Bronchial epithelial cell (primary cell): ENCODE measurements at regions not wholly inside any gene's neighbourhood (a gene's known extent, or its start where the extent isn't known, plus 50 kb on each side); places are given as distances from the start of the nearest gene placed in this dataset.
A peak's percentile ranks its signal among the peaks of the same experiment; 100 is the strongest.

Source experiments
- DNase-seq: peaks from one replicate; pipeline ENCODE4 v3.0.0-alpha.2; 2010; ENCODE audit warnings: low read depth
- FAIRE-seq: peaks from 2 replicates; lab custom pipeline; 2011; peaks lifted over from hg19 to GRCh38; lab: Jason Lieb, UNC
- H3K27me3 ChIP-seq: 2 replicates; pipeline ENCODE4 v1.5.1; 2011; ENCODE audit warnings: low read length; ENCODE audit not compliant: control insufficient read depth, insufficient read depth
- H3K36me3 ChIP-seq: 2 replicates; pipeline ENCODE4 v1.5.1; 2011; ENCODE audit warnings: low read length; ENCODE audit not compliant: control insufficient read depth, insufficient read depth
- H3K4me3 ChIP-seq: 2 replicates; pipeline ENCODE4 v1.5.1; 2011; ENCODE audit warnings: mild to moderate bottlenecking, low read depth, low read length, control low read depth
- TF ChIP-seq, protein P1 (sequence below): IDR thresholded peaks from 2 replicates; pipeline ENCODE4 v1.5.1; 2011; ENCODE audit warnings: mild to moderate bottlenecking, moderate library complexity, low read length, control low read depth, inconsistent platforms; ENCODE audit not compliant: insufficient read depth, severe bottlenecking

DNA sequence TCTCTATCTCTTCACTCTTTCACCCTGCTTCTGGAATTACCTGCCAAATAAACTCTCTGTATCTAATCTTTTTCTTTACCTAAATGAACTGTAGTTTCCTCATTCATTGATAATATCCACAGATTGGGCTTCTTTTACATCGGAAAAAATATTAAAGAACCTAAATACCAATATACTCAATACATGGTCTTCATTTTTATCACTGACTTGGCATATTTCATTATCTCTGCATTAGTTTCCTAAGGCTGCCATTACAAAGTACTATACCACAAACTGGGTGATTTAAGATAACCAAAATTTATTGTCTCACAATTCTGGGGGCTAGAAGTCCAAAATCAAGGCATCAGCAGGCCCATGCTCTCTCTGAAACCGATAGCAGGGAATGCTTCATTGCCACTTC lies 411.9 kb upstream of the SPTLC3 start:
- DNase-seq (no peak), FAIRE-seq (no peak)
- H3K27me3 ChIP-seq: no peaks in the 10 kb centered on the region
- TF ChIP-seq, protein P1, sequence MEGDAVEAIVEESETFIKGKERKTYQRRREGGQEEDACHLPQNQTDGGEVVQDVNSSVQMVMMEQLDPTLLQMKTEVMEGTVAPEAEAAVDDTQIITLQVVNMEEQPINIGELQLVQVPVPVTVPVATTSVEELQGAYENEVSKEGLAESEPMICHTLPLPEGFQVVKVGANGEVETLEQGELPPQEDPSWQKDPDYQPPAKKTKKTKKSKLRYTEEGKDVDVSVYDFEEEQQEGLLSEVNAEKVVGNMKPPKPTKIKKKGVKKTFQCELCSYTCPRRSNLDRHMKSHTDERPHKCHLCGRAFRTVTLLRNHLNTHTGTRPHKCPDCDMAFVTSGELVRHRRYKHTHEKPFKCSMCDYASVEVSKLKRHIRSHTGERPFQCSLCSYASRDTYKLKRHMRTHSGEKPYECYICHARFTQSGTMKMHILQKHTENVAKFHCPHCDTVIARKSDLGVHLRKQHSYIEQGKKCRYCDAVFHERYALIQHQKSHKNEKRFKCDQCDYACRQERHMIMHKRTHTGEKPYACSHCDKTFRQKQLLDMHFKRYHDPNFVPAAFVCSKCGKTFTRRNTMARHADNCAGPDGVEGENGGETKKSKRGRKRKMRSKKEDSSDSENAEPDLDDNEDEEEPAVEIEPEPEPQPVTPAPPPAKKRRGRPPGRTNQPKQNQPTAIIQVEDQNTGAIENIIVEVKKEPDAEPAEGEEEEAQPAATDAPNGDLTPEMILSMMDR: no peak
- H3K4me3 ChIP-seq: no peak overlapping the region
- H3K36me3 ChIP-seq: no peaks in the 10 kb centered on the region

DNA sequence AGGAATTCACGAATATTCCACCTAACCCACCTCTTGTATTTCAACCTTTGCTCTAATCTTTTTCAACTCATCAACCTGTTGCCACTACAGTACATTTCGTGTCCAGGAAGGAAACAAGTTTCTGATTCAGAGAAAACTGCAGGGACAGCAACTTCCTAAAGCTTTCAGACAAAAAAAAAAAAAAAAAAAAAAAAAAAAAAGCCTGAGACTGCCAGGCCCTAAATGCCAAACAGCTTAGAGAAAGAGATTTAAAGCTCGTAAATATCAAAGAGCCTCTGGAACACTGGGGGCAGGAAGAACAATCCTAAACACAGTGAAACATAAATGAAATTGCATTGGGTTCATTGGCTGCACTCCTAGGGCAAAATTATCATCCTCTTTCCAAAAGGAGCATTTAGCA lies 411.2 kb upstream of the SPTLC3 start:
- TF ChIP-seq, protein P1: no peak
- FAIRE-seq: no peak
- H3K27me3 ChIP-seq: no peaks in the 10 kb centered on the region

DNA sequence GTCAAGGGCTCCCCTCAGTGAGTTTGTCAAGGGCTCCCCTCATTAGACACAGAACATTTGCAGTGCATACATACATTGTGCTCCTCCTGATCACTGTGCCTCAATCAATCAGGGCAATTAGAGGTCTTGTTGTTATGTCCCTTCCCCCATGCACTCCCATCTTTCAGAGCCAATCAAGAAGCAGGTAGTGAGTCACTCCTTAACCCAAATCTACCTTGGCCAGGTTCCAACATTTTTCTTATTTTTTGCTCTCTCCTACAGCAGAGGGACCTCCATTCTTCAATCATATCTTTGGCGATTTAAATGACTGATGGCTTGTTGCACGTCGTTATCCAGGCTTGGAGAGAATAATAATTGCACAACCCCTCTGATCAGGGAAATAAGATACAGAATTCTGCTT lies 409.9 kb upstream of the SPTLC3 start:
- DNase-seq: peak; percentile 9
- Histone ChIP-seq H3K27me3 (no peaks in the 10 kb centered on the region), H3K4me3 (no peak overlapping the region), H3K36me3 (no peaks in the 10 kb centered on the region)
- no peak for FAIRE-seq
- TF ChIP-seq, protein P1: no peak

More for the DNA sequence above, 411.2 kb upstream of the SPTLC3 start:
- Histone ChIP-seq H3K4me3 (no peak overlapping the region), H3K36me3 (no peaks in the 10 kb centered on the region)
- no peak for DNase-seq

DNA sequence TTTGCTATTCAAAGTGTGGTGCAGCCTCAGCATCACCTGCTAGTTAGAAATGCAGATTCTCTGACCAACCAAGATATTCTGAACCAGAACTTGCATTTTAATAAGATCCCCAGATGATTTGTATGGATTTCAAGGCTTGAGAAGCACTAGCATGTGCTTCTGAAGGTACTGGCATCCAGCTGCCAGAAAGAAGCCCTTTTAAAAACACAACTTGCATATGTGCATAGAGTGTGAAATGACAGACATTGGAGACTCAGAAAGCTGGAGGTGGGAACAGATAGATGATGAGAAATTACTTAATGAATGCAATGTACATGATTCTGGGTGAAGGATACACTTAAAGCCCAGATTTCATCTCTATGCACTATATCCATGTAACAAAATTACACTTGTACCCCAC lies 409.3 kb upstream of the SPTLC3 start:
- no peak for DNase-seq
- H3K36me3 ChIP-seq: no peaks in the 10 kb centered on the region
- TF ChIP-seq, protein P1: no peak
- no peak overlapping the region for H3K4me3 ChIP-seq
- FAIRE-seq: no peak
- H3K27me3 ChIP-seq: no peaks in the 10 kb centered on the region

DNA sequence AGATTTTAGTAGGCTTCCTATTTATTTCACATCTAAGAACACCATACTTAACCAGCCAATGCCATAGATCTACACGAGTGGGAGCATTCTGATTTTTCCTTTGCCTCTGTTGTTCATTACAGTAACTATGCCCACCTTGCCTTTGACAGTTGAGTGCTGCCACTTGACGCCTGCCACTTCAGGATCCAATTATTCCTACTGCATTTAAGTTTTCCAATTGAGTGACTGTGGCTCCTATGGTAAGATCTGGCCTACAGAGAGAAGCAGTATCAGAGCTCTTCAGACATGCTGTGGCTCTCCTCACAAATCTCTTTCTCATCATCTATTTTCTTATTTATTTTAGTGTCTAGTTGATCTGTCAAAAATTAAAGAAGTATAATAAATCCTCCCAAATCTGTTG lies 403.0 kb upstream of the SPTLC3 start:
- Histone ChIP-seq H3K4me3 (no peak overlapping the region), H3K36me3 (no peaks in the 10 kb centered on the region), H3K27me3 (no peaks in the 10 kb centered on the region)
- no peak for FAIRE-seq
- DNase-seq: no peak
- TF ChIP-seq, protein P1: no peak

DNA sequence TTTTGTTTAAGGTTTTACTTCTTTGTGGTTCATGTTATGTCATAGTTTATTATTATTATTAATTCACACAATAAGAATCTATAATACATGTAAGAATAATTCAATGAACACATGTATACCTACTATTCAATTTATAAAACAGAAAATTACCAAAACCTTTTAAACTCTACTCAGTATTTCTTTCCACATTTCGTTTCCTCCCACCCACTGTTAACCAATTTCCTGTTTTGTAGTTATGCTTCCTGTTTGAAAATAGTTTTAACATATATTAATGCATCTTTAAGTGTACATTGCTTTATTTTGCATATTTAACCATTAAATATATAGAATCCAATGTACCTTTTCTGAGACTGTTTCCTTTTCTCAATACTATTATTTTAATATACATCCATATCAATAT lies 397.9 kb upstream of the SPTLC3 start:
- Histone ChIP-seq H3K27me3 (no peaks in the 10 kb centered on the region), H3K4me3 (no peak overlapping the region), H3K36me3 (no peaks in the 10 kb centered on the region)
- FAIRE-seq: no peak
- TF ChIP-seq, protein P1: no peak
- no peak for DNase-seq
